ENCODE measurements at regions not wholly inside any gene's neighbourhood (a gene's known extent, or its start where the extent isn't known, plus 50 kb on each side); places are given as distances from the start of the nearest gene placed in this dataset.
"Not testable (repeated sequence)": the region's sequence is repeated elsewhere in the genome, so short reads cannot be mapped to it uniquely, and the experiment has no call there.

GRCh38 chr2:224222291-224222690, 179.6 kb downstream of the FAM124B start:
- TF ChIP-seq CTCF (IDR thresholded peaks at IDR 0.05; ENCODE audit: low read depth, low read length), result no peak
- DNase-seq (ENCODE audit: extremely low read depth, low read depth), result no peak

GRCh38 chr2:224221455-224221913, 180.4 kb downstream of the FAM124B start:
- DNase-seq (ENCODE audit: extremely low read depth, low read depth), result peak; percentile 85
- no peak for TF ChIP-seq CTCF (IDR thresholded peaks at IDR 0.05; ENCODE audit: low read depth, low read length)

GRCh38 chr2:224220586-224221255, 181.2 kb downstream of the FAM124B start:
- TF ChIP-seq CTCF (IDR thresholded peaks at IDR 0.05; ENCODE audit: low read depth, low read length), result no peak
- DNase-seq (ENCODE audit: extremely low read depth, low read depth), result no peak

- no peak for TF ChIP-seq CTCF (IDR thresholded peaks at IDR 0.05; ENCODE audit: low read depth, low read length)
- no peak for DNase-seq (ENCODE audit: extremely low read depth, low read depth)
These were observed 180.7 kb upstream of the SERPINE2 start for GRCh38 chr2:224219781-224220180.

GRCh38 chr2:224217962-224218347, 178.9 kb upstream of the SERPINE2 start:
- DNase-seq (ENCODE audit: extremely low read depth, low read depth), result no peak
- TF ChIP-seq CTCF (IDR thresholded peaks at IDR 0.05; ENCODE audit: low read depth, low read length), result no peak

- no peak for TF ChIP-seq CTCF (IDR thresholded peaks at IDR 0.05; ENCODE audit: low read depth, low read length)
- DNase-seq (ENCODE audit: extremely low read depth, low read depth), result no peak
These were observed 178.3 kb upstream of the SERPINE2 start for GRCh38 chr2:224217233-224217961.

GRCh38 chr2:224215611-224216010, 176.5 kb upstream of the SERPINE2 start:
- DNase-seq (ENCODE audit: extremely low read depth, low read depth), result not testable (repeated sequence)

Data from AG09319 (cell line).